ENCODE measurements at regions not wholly inside any gene's neighbourhood (a gene's known extent, or its start where the extent isn't known, plus 50 kb on each side); places are given as distances from the start of the nearest gene placed in this dataset.
"Not testable (repeated sequence)": the region's sequence is repeated elsewhere in the genome, so short reads cannot be mapped to it uniquely, and the experiment has no call there.

DNA sequence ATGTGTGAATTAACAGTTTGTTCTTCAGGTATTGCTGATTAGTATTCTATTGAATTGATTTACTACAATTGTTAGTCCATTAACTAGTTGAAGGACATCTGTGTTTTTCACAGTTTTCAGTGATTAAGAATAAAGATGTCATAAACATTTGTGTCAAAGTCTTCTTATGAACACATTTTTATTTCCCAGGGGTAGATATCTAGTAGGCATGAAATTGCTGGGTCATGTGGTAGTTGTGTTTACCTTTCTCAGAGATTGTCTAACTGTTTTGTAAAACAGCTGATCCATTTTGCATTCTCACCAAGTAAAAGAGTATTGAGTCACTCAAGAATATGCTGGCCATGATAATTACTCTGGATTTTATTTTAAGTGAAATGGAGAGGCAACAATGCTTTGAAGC lies 1145.3 kb downstream of the FSCB start:
- H3K9ac ChIP-seq (ENCODE audit: low read depth, low read length): no peak overlapping the region
- H3K4me1 ChIP-seq (ENCODE audit: insufficient read depth, low read length): no peaks in the 10 kb centered on the region
- H3K9me3 ChIP-seq (ENCODE audit: control insufficient read depth, insufficient read depth, low read length): no peaks in the 10 kb centered on the region
- no peaks in the 10 kb centered on the region for H3K36me3 ChIP-seq (ENCODE audit: insufficient read depth, low read length)

DNA sequence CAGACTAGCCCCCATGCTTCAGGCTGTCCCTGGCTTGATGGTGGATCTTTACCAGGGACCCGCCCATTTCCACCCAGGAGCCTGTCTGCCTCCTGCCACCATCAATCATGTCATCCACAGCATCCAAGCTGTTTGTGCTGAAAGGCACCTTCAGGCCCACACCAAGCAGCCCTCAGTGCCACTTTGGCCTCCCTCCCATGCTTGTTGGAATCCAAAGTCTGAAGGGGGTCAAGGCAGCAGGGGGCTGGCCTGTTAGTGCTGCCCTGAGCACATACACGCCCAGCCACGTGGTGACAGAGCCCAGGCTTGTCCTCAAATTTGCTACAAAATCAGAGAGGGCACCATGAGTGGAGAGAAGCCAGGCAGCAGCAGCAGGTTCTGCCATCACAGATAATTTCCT lies 1146.8 kb downstream of the FSCB start:
- Histone ChIP-seq H3K9me3 (ENCODE audit: control insufficient read depth, insufficient read depth, low read length) (no peaks in the 10 kb centered on the region), H3K36me3 (ENCODE audit: insufficient read depth, low read length) (no peaks in the 10 kb centered on the region), H3K4me1 (ENCODE audit: insufficient read depth, low read length) (no peaks in the 10 kb centered on the region), H3K9ac (ENCODE audit: low read depth, low read length) (no peak overlapping the region)

DNA sequence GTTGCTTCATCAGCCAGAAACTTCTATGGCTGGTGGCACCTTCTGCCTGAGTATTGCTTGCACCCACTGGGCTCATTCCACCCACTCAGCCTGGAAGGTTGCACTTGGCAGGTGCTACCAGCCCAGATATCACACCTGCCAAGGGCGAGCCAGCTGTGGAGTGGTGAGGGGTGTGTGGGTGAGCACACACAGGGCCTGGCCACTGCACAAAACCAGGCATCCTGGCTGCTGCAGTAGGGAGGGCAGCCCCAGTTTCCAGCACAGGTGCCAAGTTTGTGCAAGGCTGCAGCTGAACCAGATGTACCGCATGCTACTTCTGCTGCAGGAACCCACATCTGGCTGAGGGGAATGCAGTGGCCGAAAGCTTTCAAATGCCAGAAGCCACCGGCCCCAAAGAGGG lies 1147.8 kb downstream of the FSCB start:
- no peaks in the 10 kb centered on the region for H3K36me3 ChIP-seq (ENCODE audit: insufficient read depth, low read length)
- no peaks in the 10 kb centered on the region for H3K9me3 ChIP-seq (ENCODE audit: control insufficient read depth, insufficient read depth, low read length)
- H3K4me1 ChIP-seq (ENCODE audit: insufficient read depth, low read length): no peaks in the 10 kb centered on the region
- no peak overlapping the region for H3K9ac ChIP-seq (ENCODE audit: low read depth, low read length)

DNA sequence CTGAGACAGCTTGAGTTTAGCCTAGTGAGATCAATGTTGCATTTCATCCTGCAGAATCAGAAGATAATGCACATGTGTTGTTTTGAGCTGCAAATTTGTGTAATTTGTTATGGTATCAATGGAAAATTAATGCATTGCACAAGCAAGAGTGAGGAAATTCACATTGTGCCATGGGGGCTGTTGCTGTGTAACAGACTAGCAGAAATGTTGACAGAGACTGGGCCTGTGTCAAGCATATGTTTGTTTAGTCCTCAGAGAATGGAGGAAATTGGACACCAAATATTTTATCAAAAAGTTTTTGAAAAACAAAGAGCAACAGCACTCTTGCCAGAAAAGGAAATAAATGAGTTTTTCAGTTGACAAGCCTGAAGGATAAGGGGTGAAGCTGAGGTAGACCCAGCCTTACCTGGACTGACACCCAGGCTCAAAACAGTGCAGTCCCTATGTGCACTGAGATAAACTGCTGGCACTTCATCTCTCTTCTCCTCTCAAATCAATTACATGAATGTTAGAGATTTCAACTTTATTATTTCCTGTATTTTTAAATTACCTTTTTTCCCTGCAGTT lies 1150.0 kb downstream of the FSCB start:
- H3K36me3 ChIP-seq (ENCODE audit: insufficient read depth, low read length): no peaks in the 10 kb centered on the region
- H3K9ac ChIP-seq (ENCODE audit: low read depth, low read length): no peak overlapping the region
- no peaks in the 10 kb centered on the region for H3K4me1 ChIP-seq (ENCODE audit: insufficient read depth, low read length)
- no peaks in the 10 kb centered on the region for H3K9me3 ChIP-seq (ENCODE audit: control insufficient read depth, insufficient read depth, low read length)

DNA sequence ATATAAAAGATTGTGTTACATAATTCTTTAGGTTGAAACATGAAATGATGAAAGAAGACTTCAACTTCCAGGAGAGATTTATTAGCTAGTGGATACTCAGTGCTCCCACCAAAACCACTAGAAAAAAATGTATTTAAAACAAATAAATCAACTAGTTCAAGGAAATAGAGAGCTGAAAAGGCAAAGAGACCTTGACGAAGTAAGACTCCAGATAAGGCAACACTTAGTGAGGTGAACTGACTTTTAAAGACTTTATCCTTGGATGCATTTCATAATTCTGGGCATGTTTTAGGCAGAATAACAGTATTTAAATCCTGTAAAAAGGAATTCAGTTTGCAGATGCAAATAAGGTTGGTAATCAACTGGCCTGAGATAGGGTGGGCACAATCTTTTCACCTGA lies 1150.7 kb downstream of the FSCB start:
- Histone ChIP-seq H3K36me3 (ENCODE audit: insufficient read depth, low read length) (no peaks in the 10 kb centered on the region), H3K9ac (ENCODE audit: low read depth, low read length) (no peak overlapping the region), H3K4me1 (ENCODE audit: insufficient read depth, low read length) (no peaks in the 10 kb centered on the region), H3K9me3 (ENCODE audit: control insufficient read depth, insufficient read depth, low read length) (no peaks in the 10 kb centered on the region)

DNA sequence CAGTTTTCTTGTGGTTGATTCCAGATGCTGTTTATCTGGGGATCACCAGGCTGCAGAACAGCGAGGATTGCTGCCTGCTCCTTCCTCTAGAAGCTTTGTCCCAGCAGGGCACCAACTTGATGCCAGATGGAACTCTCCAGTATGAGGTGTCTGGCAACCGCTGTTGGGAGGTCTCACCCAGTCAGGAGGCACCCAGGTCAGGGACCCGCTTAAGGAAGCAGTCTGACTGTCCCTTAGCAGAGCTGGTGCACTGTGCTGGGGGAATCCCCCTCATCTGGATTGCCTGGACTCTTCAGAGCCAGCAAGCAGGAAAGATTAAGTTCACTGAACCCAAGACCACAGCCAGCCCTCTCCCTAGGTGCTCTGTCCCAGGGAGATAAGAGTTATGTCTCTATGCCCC lies 1165.2 kb downstream of the FSCB start:
- H3K9ac ChIP-seq (ENCODE audit: low read depth, low read length): no peak overlapping the region
- no peaks in the 10 kb centered on the region for H3K36me3 ChIP-seq (ENCODE audit: insufficient read depth, low read length)
- no peaks in the 10 kb centered on the region for H3K9me3 ChIP-seq (ENCODE audit: control insufficient read depth, insufficient read depth, low read length)
- H3K4me1 ChIP-seq (ENCODE audit: insufficient read depth, low read length): no peaks in the 10 kb centered on the region

DNA sequence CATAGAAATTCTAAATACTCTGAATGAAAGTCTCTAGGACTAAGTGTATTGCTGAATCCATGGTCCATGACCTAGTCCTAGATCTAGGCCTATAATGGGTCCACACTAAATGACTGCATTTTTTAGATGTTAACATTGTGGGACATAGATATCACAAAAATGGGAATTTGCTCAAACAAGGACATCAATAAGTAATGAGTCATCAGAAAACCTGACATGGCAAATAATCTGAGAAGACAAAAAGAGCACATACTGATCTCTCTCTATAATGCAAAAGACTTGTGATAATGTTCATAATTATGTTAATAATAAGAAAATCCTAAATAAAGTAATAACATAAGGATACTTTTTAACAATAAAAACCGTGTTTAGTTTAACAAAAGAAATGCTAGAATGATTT lies 1168.4 kb downstream of the FSCB start:
- Histone ChIP-seq H3K36me3 (ENCODE audit: insufficient read depth, low read length) (no peaks in the 10 kb centered on the region), H3K4me1 (ENCODE audit: insufficient read depth, low read length) (no peaks in the 10 kb centered on the region), H3K9me3 (ENCODE audit: control insufficient read depth, insufficient read depth, low read length) (no peaks in the 10 kb centered on the region), H3K9ac (ENCODE audit: low read depth, low read length) (no peak overlapping the region)

DNA sequence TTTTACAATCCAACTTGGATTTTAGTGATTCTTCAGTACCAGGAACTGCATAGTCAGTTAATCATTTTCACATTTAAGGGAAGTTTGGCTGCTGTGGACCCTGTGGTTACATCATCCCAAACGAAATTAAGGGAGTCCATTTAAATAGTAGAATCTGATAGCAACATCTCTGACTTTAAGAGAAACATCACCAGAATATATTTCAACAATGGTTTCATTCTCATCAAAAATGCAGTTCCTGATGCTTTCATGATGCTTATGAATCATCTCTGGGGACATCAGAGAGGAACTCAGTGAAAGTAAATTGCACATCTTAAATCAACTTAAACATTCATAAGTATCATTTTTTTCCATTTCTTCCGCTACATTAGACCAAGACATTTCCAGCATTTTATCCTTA lies 1170.7 kb downstream of the FSCB start:
- H3K9ac ChIP-seq (ENCODE audit: low read depth, low read length): no peak overlapping the region
- no peaks in the 10 kb centered on the region for H3K36me3 ChIP-seq (ENCODE audit: insufficient read depth, low read length)
- H3K4me1 ChIP-seq (ENCODE audit: insufficient read depth, low read length): no peaks in the 10 kb centered on the region
- no peaks in the 10 kb centered on the region for H3K9me3 ChIP-seq (ENCODE audit: control insufficient read depth, insufficient read depth, low read length)

DNA sequence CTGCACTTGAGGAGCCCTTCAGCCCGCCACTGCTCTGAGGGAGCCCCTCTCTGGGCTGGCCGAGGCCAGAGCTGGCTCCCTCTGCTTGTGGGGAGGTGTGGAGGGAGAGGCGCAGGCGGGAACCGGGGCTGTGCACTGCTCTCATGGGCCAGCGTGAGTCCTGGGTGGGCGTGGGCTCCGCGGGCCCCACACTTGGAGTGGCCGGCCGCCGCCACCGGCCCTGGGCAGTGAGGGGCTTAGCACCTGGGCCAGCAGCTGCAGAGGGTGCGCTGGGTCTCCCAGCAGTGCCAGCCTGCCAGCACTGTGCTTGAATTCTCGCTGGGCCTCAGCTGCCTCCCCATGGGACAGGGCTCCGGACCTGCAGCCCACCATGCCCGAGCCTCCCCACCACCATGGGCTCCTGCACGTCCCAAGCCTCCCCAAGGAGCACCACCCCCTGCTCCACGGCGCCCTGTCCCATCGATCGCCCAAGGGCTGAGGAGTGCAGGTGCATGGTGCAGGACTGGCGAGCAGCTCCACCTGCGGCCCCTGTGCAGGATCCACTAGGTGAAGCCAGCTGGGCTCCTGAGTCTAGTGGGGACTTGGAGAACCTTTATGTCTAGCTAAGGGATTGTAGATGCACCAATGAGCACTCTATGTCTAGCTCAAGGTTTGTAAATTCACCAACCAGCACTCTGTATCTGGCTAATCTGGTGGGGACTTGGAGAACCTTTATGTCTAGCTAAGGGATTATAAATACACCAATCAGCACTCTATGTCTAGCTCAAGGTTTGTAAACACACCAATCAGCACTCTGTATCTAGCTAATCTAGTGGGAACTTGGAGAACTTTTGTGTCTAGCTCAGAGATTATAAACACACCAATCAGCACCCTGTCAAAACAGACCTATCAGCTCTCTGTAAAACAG lies 1180.3 kb downstream of the FSCB start:
- H3K36me3 ChIP-seq (ENCODE audit: insufficient read depth, low read length); H3K9ac ChIP-seq (ENCODE audit: low read depth, low read length); H3K9me3 ChIP-seq (ENCODE audit: control insufficient read depth, insufficient read depth, low read length); H3K4me1 ChIP-seq (ENCODE audit: insufficient read depth, low read length): not testable (repeated sequence)

DNA sequence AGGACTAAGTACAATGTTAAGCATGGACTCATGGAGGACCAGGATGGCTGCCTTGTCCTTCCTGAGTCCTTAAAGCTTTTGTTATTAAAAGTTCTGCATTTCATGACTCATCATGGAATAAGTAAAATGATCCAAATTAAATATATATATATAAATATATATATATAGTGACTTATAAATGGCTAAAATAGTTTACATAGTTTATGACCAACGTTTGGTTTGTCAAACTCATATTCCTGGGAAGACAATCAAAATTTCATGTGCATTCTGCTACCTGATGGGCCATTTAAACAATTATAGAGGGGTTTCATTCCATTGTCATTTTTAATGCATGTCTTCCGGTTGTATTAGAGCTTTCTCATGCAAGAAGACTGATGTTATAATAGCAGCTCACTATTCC lies 1190.7 kb downstream of the FSCB start:
- no peaks in the 10 kb centered on the region for H3K4me1 ChIP-seq (ENCODE audit: insufficient read depth, low read length)
- H3K36me3 ChIP-seq (ENCODE audit: insufficient read depth, low read length): no peaks in the 10 kb centered on the region
- H3K9ac ChIP-seq (ENCODE audit: low read depth, low read length): no peak overlapping the region
- no peaks in the 10 kb centered on the region for H3K9me3 ChIP-seq (ENCODE audit: control insufficient read depth, insufficient read depth, low read length)

DNA sequence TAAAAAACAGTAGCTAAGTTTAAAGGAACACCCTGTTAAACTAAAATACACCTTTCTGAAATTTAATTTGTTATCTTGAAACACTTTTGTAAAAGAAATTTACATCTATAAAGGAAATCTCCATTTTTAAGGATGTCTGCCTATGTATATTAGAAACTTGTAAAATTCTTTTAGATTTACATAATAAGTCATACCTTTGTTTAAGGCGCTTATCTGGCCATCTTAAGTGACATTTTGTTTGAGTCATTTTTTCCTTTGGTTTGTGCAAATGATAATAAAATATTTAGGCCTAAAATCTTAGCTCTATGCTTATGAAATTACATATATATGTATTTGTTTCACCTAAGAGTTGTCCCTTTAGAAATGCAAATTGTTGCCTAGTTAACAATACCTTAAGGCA lies 1193.4 kb downstream of the FSCB start:
- Histone ChIP-seq H3K36me3 (ENCODE audit: insufficient read depth, low read length) (no peaks in the 10 kb centered on the region), H3K9me3 (ENCODE audit: control insufficient read depth, insufficient read depth, low read length) (no peaks in the 10 kb centered on the region), H3K4me1 (ENCODE audit: insufficient read depth, low read length) (no peaks in the 10 kb centered on the region), H3K9ac (ENCODE audit: low read depth, low read length) (no peak overlapping the region)

DNA sequence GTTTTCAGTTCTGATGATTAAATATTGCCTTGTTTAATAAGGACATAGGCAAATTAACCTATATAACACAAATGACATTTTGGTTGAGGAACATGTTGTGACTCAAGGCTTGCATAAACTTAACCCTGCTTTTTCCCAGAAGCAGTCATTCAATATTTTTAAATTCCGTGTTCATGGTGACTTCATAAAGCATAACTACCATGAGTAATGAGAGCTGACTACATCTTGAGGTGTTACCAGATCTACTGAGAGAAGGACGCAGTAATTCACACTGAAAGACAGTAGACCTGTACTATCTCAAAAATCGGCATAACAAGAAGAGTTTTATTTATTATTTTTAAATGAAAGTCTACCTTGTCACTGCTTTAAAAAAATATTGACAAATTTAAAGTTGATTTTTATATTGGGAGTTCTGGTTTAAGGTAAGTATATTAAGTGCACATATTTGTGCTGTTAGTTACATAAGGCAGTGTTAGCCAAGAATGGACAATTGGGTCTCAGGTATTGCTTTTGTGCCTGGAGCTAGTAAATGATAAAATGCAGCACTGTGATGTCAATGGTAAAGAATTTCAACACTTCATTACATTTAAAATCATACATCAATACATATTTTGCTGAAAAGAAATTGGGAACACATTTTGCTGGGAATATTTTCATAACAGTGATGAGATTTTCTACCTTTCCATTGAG lies 1198.5 kb downstream of the FSCB start:
- Histone ChIP-seq H3K4me1 (ENCODE audit: insufficient read depth, low read length) (no peaks in the 10 kb centered on the region), H3K36me3 (ENCODE audit: insufficient read depth, low read length) (no peaks in the 10 kb centered on the region), H3K9me3 (ENCODE audit: control insufficient read depth, insufficient read depth, low read length) (no peaks in the 10 kb centered on the region), H3K9ac (ENCODE audit: low read depth, low read length) (no peak overlapping the region)

DNA sequence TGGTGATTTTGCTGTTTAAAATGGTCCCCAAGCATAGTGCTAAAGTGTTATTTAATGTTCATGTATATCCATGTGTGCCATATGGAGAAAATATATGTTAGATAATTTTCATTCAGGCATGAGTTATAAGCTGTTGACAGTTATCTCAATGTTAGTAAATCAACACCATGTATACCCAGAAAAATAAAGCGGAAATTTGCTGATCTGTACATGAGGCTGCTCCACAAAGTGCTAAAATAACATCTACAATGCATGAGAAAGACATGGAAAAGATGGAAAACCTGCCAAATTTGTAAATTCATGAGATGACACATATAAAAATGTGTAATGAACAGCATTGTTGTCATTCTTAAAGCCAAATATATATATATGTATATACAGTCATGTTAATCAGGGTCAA lies 1199.2 kb downstream of the FSCB start:
- no peaks in the 10 kb centered on the region for H3K36me3 ChIP-seq (ENCODE audit: insufficient read depth, low read length)
- H3K9me3 ChIP-seq (ENCODE audit: control insufficient read depth, insufficient read depth, low read length): no peaks in the 10 kb centered on the region
- no peak overlapping the region for H3K9ac ChIP-seq (ENCODE audit: low read depth, low read length)
- no peaks in the 10 kb centered on the region for H3K4me1 ChIP-seq (ENCODE audit: insufficient read depth, low read length)

DNA sequence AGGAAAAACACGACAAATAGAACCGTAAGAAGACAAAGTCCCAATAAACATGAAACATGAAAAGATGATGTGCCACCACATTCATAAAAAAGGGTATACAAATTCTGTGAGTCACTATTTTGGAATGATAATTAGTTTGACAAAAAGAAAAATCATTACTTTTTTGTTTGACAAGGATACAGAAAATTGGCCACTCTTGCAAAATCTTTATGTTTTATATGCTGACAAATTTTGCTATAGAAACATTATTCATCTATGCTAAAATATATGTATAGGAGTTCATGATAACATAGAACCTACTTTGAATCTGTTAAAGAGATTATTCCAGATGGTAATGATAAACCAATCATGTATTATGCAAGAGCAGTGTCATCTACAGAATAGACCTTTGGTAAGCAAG lies 1201.0 kb downstream of the FSCB start:
- Histone ChIP-seq H3K36me3 (ENCODE audit: insufficient read depth, low read length) (no peaks in the 10 kb centered on the region), H3K9ac (ENCODE audit: low read depth, low read length) (no peak overlapping the region), H3K4me1 (ENCODE audit: insufficient read depth, low read length) (no peaks in the 10 kb centered on the region), H3K9me3 (ENCODE audit: control insufficient read depth, insufficient read depth, low read length) (no peaks in the 10 kb centered on the region)

DNA sequence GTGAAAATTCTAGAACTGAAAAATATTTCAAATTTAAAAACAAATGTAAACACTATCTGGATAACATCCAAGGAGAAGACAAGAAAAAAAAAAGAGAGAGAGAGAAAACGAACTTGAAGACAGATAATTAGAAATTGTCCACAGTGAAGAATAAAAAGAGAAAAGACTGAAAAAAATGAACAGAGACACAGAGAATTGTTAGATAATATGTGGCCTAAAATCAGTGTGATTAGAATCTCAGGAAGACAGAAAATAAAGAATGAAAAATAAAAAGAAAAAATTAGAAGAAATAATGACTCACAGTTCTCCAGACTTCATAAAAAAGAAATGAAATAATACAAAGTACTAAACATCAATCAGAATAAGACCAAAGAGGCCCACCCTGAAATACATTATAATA lies 1209.3 kb downstream of the FSCB start:
- no peaks in the 10 kb centered on the region for H3K9me3 ChIP-seq (ENCODE audit: control insufficient read depth, insufficient read depth, low read length)
- no peaks in the 10 kb centered on the region for H3K36me3 ChIP-seq (ENCODE audit: insufficient read depth, low read length)
- H3K9ac ChIP-seq (ENCODE audit: low read depth, low read length): no peak overlapping the region
- no peaks in the 10 kb centered on the region for H3K4me1 ChIP-seq (ENCODE audit: insufficient read depth, low read length)
